Calu3 (cell line): ENCODE measurements at regions not wholly inside any gene's neighbourhood (a gene's known extent, or its start where the extent isn't known, plus 50 kb on each side); places are given as distances from the start of the nearest gene placed in this dataset.

Source experiments
- BruUV-seq: library from RNA; stranded (reverse); fragments of 400-500 nt; replicated peaks from 2 replicates; lab custom pipeline; 2021; lab: Mats Ljungman, UMichigan
- CTCF ChIA-PET: fragments of 300-600 bp; sonication (Branson Sonifier 250); formaldehyde crosslinking; loops from one replicate; lab custom pipeline; 2022; ENCODE audit warnings: antibody characterized with exemption; lab: Charles Lee
- DNase-seq: peaks from one replicate; pipeline ENCODE4 v3.0.0; 2022
- H3K27ac Mint-ChIP-seq: one replicate; pipeline ENCODE4 v1.8.0; 2022; ENCODE audit warnings: mixed read lengths; ENCODE audit not compliant: unreplicated experiment
- H3K27me3 Mint-ChIP-seq: one replicate; pipeline ENCODE4 v1.8.0; 2022; ENCODE audit warnings: mixed read lengths; ENCODE audit not compliant: unreplicated experiment
- H3K36me3 Mint-ChIP-seq: one replicate; pipeline ENCODE4 v1.8.0; 2022; ENCODE audit warnings: mild to moderate bottlenecking, moderate library complexity, mixed read lengths; ENCODE audit not compliant: insufficient read depth, unreplicated experiment
- H3K4me1 Mint-ChIP-seq: one replicate; pipeline ENCODE4 v1.8.0; 2022; ENCODE audit warnings: mild to moderate bottlenecking, low read depth, mixed read lengths; ENCODE audit not compliant: unreplicated experiment
- H3K4me3 Mint-ChIP-seq: one replicate; pipeline ENCODE4 v1.8.0; 2022; ENCODE audit warnings: mild to moderate bottlenecking, low read depth, moderate library complexity, mixed read lengths; ENCODE audit not compliant: unreplicated experiment
- H3K9me3 Mint-ChIP-seq: one replicate; pipeline ENCODE4 v1.8.0; 2022; ENCODE audit warnings: low read depth, mixed read lengths; ENCODE audit not compliant: unreplicated experiment
- CTCF ChIP-seq: fragments of 200-600 bp; IDR thresholded peaks from one replicate; pipeline ENCODE4 v1.8.0; 2022; ENCODE audit warnings: antibody characterized with exemption; ENCODE audit not compliant: unreplicated experiment
- intact Hi-C: fragments of 100-400 bp; cut with micrococcal nuclease; formaldehyde crosslinking; loops from one replicate; pipeline ENCODE4 v1.10.0; 2022; ENCODE audit not compliant: unreplicated experiment

DNA sequence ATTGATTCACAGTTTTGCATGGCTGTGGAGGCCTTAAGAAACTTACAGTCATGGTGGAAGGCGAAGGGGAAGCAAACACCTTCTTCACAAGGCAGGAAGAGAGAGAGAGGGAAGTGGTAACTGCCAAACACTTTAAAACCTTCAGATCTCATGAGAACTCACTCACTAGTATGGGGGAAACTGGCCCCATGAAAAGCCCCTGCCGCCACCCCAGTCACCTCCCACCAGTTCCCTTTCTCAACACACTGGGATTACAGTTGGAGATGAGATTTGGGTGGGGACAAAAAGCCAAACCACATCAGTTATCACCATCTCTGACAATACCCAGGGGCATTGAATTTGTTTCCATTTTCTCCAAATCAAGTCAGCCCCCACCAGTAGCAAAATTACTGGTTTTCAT lies 740.4 kb downstream of the GATA3 start:
- H3K27ac Mint-ChIP-seq: no peak overlapping the region
- H3K4me3 Mint-ChIP-seq: no peak overlapping the region
- H3K36me3 Mint-ChIP-seq: no peaks in the 10 kb centered on the region
- intact Hi-C loops: no loop called here
- BruUV-seq: no TSS peak
- no peaks in the 10 kb centered on the region for H3K4me1 Mint-ChIP-seq
- CTCF ChIA-PET: no interaction called here
- no peaks in the 10 kb centered on the region for H3K9me3 Mint-ChIP-seq
- TF ChIP-seq CTCF: no peak
- no peak for DNase-seq
- no peaks in the 10 kb centered on the region for H3K27me3 Mint-ChIP-seq

- H3K9me3 Mint-ChIP-seq: peaks cover 2% of the 10 kb centered on the region
- BruUV-seq: no TSS peak
- intact Hi-C loops: no loop called here
- CTCF ChIA-PET: no interaction called here
- no peak overlapping the region for H3K4me3 Mint-ChIP-seq
- no peak for TF ChIP-seq CTCF
- no peaks in the 10 kb centered on the region for H3K36me3 Mint-ChIP-seq
- no peak overlapping the region for H3K27ac Mint-ChIP-seq
- H3K4me1 Mint-ChIP-seq: no peaks in the 10 kb centered on the region
- no peaks in the 10 kb centered on the region for H3K27me3 Mint-ChIP-seq
- no peak for DNase-seq
These were observed 745.9 kb downstream of the GATA3 start for GRCh38 chr10:8800426-8800825.

GRCh38 chr10:8803992-8804391 lies 749.5 kb downstream of the GATA3 start:
- BruUV-seq: no TSS peak
- CTCF ChIA-PET: no interaction called here
- H3K4me3 Mint-ChIP-seq: no peak overlapping the region
- TF ChIP-seq CTCF: no peak
- no peak for DNase-seq
- no peaks in the 10 kb centered on the region for H3K36me3 Mint-ChIP-seq
- intact Hi-C loops: no loop called here
- no peaks in the 10 kb centered on the region for H3K4me1 Mint-ChIP-seq
- peaks cover 10% of the 10 kb centered on the region for H3K9me3 Mint-ChIP-seq
- H3K27ac Mint-ChIP-seq: no peak overlapping the region
- no peaks in the 10 kb centered on the region for H3K27me3 Mint-ChIP-seq

- H3K27me3 Mint-ChIP-seq: no peaks in the 10 kb centered on the region
- intact Hi-C loops: no loop called here
- no peak overlapping the region for H3K27ac Mint-ChIP-seq
- TF ChIP-seq CTCF: no peak
- H3K36me3 Mint-ChIP-seq: no peaks in the 10 kb centered on the region
- H3K4me1 Mint-ChIP-seq: peaks cover 9% of the 10 kb centered on the region
- BruUV-seq: no TSS peak
- CTCF ChIA-PET: no interaction called here
- no peak for DNase-seq
- no peak overlapping the region for H3K4me3 Mint-ChIP-seq
- H3K9me3 Mint-ChIP-seq: peaks cover 9% of the 10 kb centered on the region
These were observed 756.2 kb downstream of the GATA3 start for GRCh38 chr10:8810677-8811076.
